MCF 10A (cell line): ENCODE measurements at regions not wholly inside any gene's neighbourhood (a gene's known extent, or its start where the extent isn't known, plus 50 kb on each side); places are given as distances from the start of the nearest gene placed in this dataset.

Experiments used
- BruUV-seq: library from RNA; stranded (reverse); fragments of 400-500 nt; replicated peaks from 2 replicates; lab custom pipeline; 2021; lab: Mats Ljungman, UMichigan
- CTCF ChIA-PET: fragments of 300-600 bp; sonication (Branson Sonifier 250); formaldehyde crosslinking; extraction: SDS; loops from one replicate; lab custom pipeline; 2021; ENCODE audit warnings: antibody characterized with exemption, inconsistent platforms; lab: Yijun Ruan, JAX
- POLR2A ChIA-PET: fragments of 300-600, 350-650 bp; sonication (Branson Sonifier 250); formaldehyde crosslinking; extraction: SDS; loops from one replicate; lab custom pipeline; 2020; ENCODE audit warnings: antibody characterized with exemption, inconsistent platforms; lab: Yijun Ruan, JAX
- DNase-seq: peaks from one replicate; pipeline ENCODE4 v3.0.0-alpha.2; 2018; ENCODE audit not compliant: unreplicated experiment
- H3K27ac Mint-ChIP-seq: one replicate; pipeline ENCODE4 v1.8.0; 2022; ENCODE audit warnings: mild to moderate bottlenecking, low read depth, mixed read lengths; ENCODE audit not compliant: unreplicated experiment
- H3K27me3 Mint-ChIP-seq: one replicate; pipeline ENCODE4 v1.8.0; 2022; ENCODE audit warnings: mixed read lengths; ENCODE audit not compliant: insufficient read depth, unreplicated experiment
- H3K36me3 Mint-ChIP-seq: one replicate; pipeline ENCODE4 v1.8.0; 2022; ENCODE audit warnings: mild to moderate bottlenecking, moderate library complexity, mixed read lengths; ENCODE audit not compliant: insufficient read depth, unreplicated experiment
- H3K4me1 Mint-ChIP-seq: one replicate; pipeline ENCODE4 v1.8.0; 2022; ENCODE audit warnings: mixed read lengths; ENCODE audit not compliant: insufficient read depth, unreplicated experiment
- H3K4me3 Mint-ChIP-seq: one replicate; pipeline ENCODE4 v1.8.0; 2022; ENCODE audit warnings: mild to moderate bottlenecking, moderate library complexity, mixed read lengths; ENCODE audit not compliant: unreplicated experiment
- H3K9me3 Mint-ChIP-seq: one replicate; pipeline ENCODE4 v1.8.0; 2022; ENCODE audit warnings: mixed read lengths; ENCODE audit not compliant: unreplicated experiment
- CTCF ChIP-seq: fragments of 200-600 bp; IDR thresholded peaks from one replicate; pipeline ENCODE4 v1.8.0; 2022; ENCODE audit warnings: antibody characterized with exemption, mild to moderate bottlenecking; ENCODE audit not compliant: unreplicated experiment
- intact Hi-C: fragments of 100-400 bp; cut with micrococcal nuclease; formaldehyde crosslinking; loops from 2 replicates; pipeline ENCODE4 v1.14.1; 2022

GRCh38 chr21:30943243-30943642, 61.9 kb upstream of the KRTAP11-1 start:
- TF ChIP-seq CTCF, result no peak
- no peaks in the 10 kb centered on the region for H3K9me3 Mint-ChIP-seq
- no peak overlapping the region for H3K4me3 Mint-ChIP-seq
- intact Hi-C loops, result no loop called here
- no peak for DNase-seq
- BruUV-seq, result no TSS peak
- POLR2A ChIA-PET, result no interaction called here
- H3K27ac Mint-ChIP-seq, result no peak overlapping the region
- H3K4me1 Mint-ChIP-seq, result no peaks in the 10 kb centered on the region
- CTCF ChIA-PET, result no interaction called here
- H3K36me3 Mint-ChIP-seq, result no peaks in the 10 kb centered on the region
- no peaks in the 10 kb centered on the region for H3K27me3 Mint-ChIP-seq

- TF ChIP-seq CTCF, result no peak
- Mint-ChIP-seq H3K4me1 (no peaks in the 10 kb centered on the region), H3K36me3 (no peaks in the 10 kb centered on the region), H3K9me3 (no peaks in the 10 kb centered on the region), H3K27me3 (no peaks in the 10 kb centered on the region), H3K4me3 (no peak overlapping the region), H3K27ac (no peak overlapping the region)
- DNase-seq, result no peak
- intact Hi-C loops, result no loop called here
- ChIA-PET CTCF (no interaction called here), POLR2A (no interaction called here)
- no TSS peak for BruUV-seq
These were observed 60.8 kb upstream of the KRTAP11-1 start for GRCh38 chr21:30942192-30942591.

GRCh38 chr21:30936207-30936606, 54.8 kb upstream of the KRTAP11-1 start:
- ChIA-PET CTCF (no interaction called here), POLR2A (no interaction called here)
- no peak overlapping the region for H3K4me3 Mint-ChIP-seq
- intact Hi-C loops, result no loop called here
- no TSS peak for BruUV-seq
- no peaks in the 10 kb centered on the region for H3K36me3 Mint-ChIP-seq
- H3K27me3 Mint-ChIP-seq, result no peaks in the 10 kb centered on the region
- no peak for DNase-seq
- no peaks in the 10 kb centered on the region for H3K9me3 Mint-ChIP-seq
- H3K27ac Mint-ChIP-seq, result no peak overlapping the region
- no peaks in the 10 kb centered on the region for H3K4me1 Mint-ChIP-seq
- no peak for TF ChIP-seq CTCF

- H3K27me3 Mint-ChIP-seq, result no peaks in the 10 kb centered on the region
- BruUV-seq, result no TSS peak
- H3K4me3 Mint-ChIP-seq, result no peak overlapping the region
- DNase-seq, result no peak
- no peaks in the 10 kb centered on the region for H3K4me1 Mint-ChIP-seq
- CTCF ChIA-PET, result no interaction called here
- no peak for TF ChIP-seq CTCF
- no peaks in the 10 kb centered on the region for H3K36me3 Mint-ChIP-seq
- POLR2A ChIA-PET, result no interaction called here
- H3K27ac Mint-ChIP-seq, result no peak overlapping the region
- no peaks in the 10 kb centered on the region for H3K9me3 Mint-ChIP-seq
- intact Hi-C loops, result no loop called here
These were observed 54.4 kb upstream of the KRTAP11-1 start for GRCh38 chr21:30935889-30936168.
